ENCODE measurements at regions not wholly inside any gene's neighbourhood (a gene's known extent, or its start where the extent isn't known, plus 50 kb on each side); places are given as distances from the start of the nearest gene placed in this dataset.

GRCh38 chr19:30096596-30097370, 154.7 kb downstream of the URI1 start:
- H3K27ac Mint-ChIP-seq, result no peak overlapping the region

GRCh38 chr19:30097746-30098280, 155.8 kb downstream of the URI1 start:
- no peaks in the 10 kb centered on the region for H3K4me1 Mint-ChIP-seq (ENCODE audit: low read depth)
- no peak for ATAC-seq
- no peak for DNase-seq
- POLR2A ChIA-PET, result no interaction called here
- H3K27me3 Mint-ChIP-seq (ENCODE audit: low read depth), result no peaks in the 10 kb centered on the region
- no peaks in the 10 kb centered on the region for H3K9me3 Mint-ChIP-seq (ENCODE audit: insufficient read depth)
- CTCF ChIA-PET, result no interaction called here
- H3K4me3 Mint-ChIP-seq, result no peak overlapping the region
- H3K27ac Mint-ChIP-seq, result no peak overlapping the region
- H3K36me3 Mint-ChIP-seq (ENCODE audit: low read depth), result no peaks in the 10 kb centered on the region

More at GRCh38 chr19:30096596-30097370, 154.7 kb downstream of the URI1 start:
- ChIA-PET CTCF (no interaction called here), POLR2A (no interaction called here)
- ATAC-seq, result no peak
- no peaks in the 10 kb centered on the region for H3K36me3 Mint-ChIP-seq (ENCODE audit: low read depth)
- no peaks in the 10 kb centered on the region for H3K9me3 Mint-ChIP-seq (ENCODE audit: insufficient read depth)
- no peaks in the 10 kb centered on the region for H3K27me3 Mint-ChIP-seq (ENCODE audit: low read depth)
- no peaks in the 10 kb centered on the region for H3K4me1 Mint-ChIP-seq (ENCODE audit: low read depth)
- DNase-seq, result no peak
- no peak overlapping the region for H3K4me3 Mint-ChIP-seq

GRCh38 chr19:30102239-30102638, 160.2 kb downstream of the URI1 start:
- no peaks in the 10 kb centered on the region for H3K4me1 Mint-ChIP-seq (ENCODE audit: low read depth)
- no peaks in the 10 kb centered on the region for H3K36me3 Mint-ChIP-seq (ENCODE audit: low read depth)
- H3K4me3 Mint-ChIP-seq, result no peak overlapping the region
- DNase-seq (no peak), ATAC-seq (no peak)
- ChIA-PET POLR2A (no interaction called here), CTCF (interaction anchor here (1.3 kb wide), 1 partner anchor 11 kb away, joined by 3 read pairs; no protein-coding TSS in a partner anchor)
- no peak overlapping the region for H3K27ac Mint-ChIP-seq
- no peaks in the 10 kb centered on the region for H3K9me3 Mint-ChIP-seq (ENCODE audit: insufficient read depth)
- H3K27me3 Mint-ChIP-seq (ENCODE audit: low read depth), result no peaks in the 10 kb centered on the region

- Mint-ChIP-seq H3K9me3 (ENCODE audit: insufficient read depth) (no peaks in the 10 kb centered on the region), H3K27ac (no peak overlapping the region), H3K4me1 (ENCODE audit: low read depth) (no peaks in the 10 kb centered on the region), H3K36me3 (ENCODE audit: low read depth) (no peaks in the 10 kb centered on the region), H3K27me3 (ENCODE audit: low read depth) (no peaks in the 10 kb centered on the region), H3K4me3 (no peak overlapping the region)
- ChIA-PET CTCF (interaction anchor here (1.3 kb wide), 1 partner anchor 11 kb away, joined by 3 read pairs; no protein-coding TSS in a partner anchor), POLR2A (no interaction called here)
- ATAC-seq (no peak), DNase-seq (no peak)
Measured at GRCh38 chr19:30102666-30103065, 160.6 kb downstream of the URI1 start.

- no peaks in the 10 kb centered on the region for H3K4me1 Mint-ChIP-seq (ENCODE audit: low read depth)
- ATAC-seq (no peak), DNase-seq (no peak)
- CTCF ChIA-PET, result no interaction called here
- no peak overlapping the region for H3K27ac Mint-ChIP-seq
- no peaks in the 10 kb centered on the region for H3K36me3 Mint-ChIP-seq (ENCODE audit: low read depth)
- POLR2A ChIA-PET, result no interaction called here
- no peaks in the 10 kb centered on the region for H3K27me3 Mint-ChIP-seq (ENCODE audit: low read depth)
- no peak overlapping the region for H3K4me3 Mint-ChIP-seq
- no peaks in the 10 kb centered on the region for H3K9me3 Mint-ChIP-seq (ENCODE audit: insufficient read depth)
Measured at GRCh38 chr19:30103981-30104380, 161.9 kb downstream of the URI1 start.

- no peaks in the 10 kb centered on the region for H3K4me1 Mint-ChIP-seq (ENCODE audit: low read depth)
- ChIA-PET CTCF (interaction anchor here (1.0 kb wide), 1 partner anchor 15 kb away, joined by 3 read pairs; no protein-coding TSS in a partner anchor), POLR2A (no interaction called here)
- no peak overlapping the region for H3K27ac Mint-ChIP-seq
- H3K36me3 Mint-ChIP-seq (ENCODE audit: low read depth), result no peaks in the 10 kb centered on the region
- no peak for DNase-seq
- no peak overlapping the region for H3K4me3 Mint-ChIP-seq
- no peaks in the 10 kb centered on the region for H3K9me3 Mint-ChIP-seq (ENCODE audit: insufficient read depth)
- peaks cover under 1% of the 10 kb centered on the region for H3K27me3 Mint-ChIP-seq (ENCODE audit: low read depth)
- ATAC-seq, result no peak
Measured at GRCh38 chr19:30105316-30105715, 163.3 kb downstream of the URI1 start.

GRCh38 chr19:30105727-30106126, 163.7 kb downstream of the URI1 start:
- DNase-seq, result no peak
- Mint-ChIP-seq H3K9me3 (ENCODE audit: insufficient read depth) (no peaks in the 10 kb centered on the region), H3K27ac (no peak overlapping the region), H3K4me3 (no peak overlapping the region), H3K4me1 (ENCODE audit: low read depth) (no peaks in the 10 kb centered on the region), H3K27me3 (ENCODE audit: low read depth) (peaks cover 4% of the 10 kb centered on the region), H3K36me3 (ENCODE audit: low read depth) (no peaks in the 10 kb centered on the region)
- no peak for ATAC-seq
- POLR2A ChIA-PET, result no interaction called here
- CTCF ChIA-PET, result interaction anchor here (1.0 kb wide), 1 partner anchor 15 kb away, joined by 3 read pairs; no protein-coding TSS in a partner anchor

- H3K27me3 Mint-ChIP-seq (ENCODE audit: low read depth), result peaks cover 4% of the 10 kb centered on the region
Measured at GRCh38 chr19:30106417-30107095, 164.5 kb downstream of the URI1 start.

GRCh38 chr19:30107251-30107650, 165.2 kb downstream of the URI1 start:
- POLR2A ChIA-PET, result no interaction called here
- H3K4me3 Mint-ChIP-seq, result no peak overlapping the region
- CTCF ChIA-PET, result no interaction called here
- H3K9me3 Mint-ChIP-seq (ENCODE audit: insufficient read depth), result no peaks in the 10 kb centered on the region
- no peak overlapping the region for H3K27ac Mint-ChIP-seq
- peaks cover 4% of the 10 kb centered on the region for H3K27me3 Mint-ChIP-seq (ENCODE audit: low read depth)
- ATAC-seq (no peak), DNase-seq (no peak)
- H3K36me3 Mint-ChIP-seq (ENCODE audit: low read depth), result no peaks in the 10 kb centered on the region
- H3K4me1 Mint-ChIP-seq (ENCODE audit: low read depth), result no peaks in the 10 kb centered on the region

More at GRCh38 chr19:30106417-30107095, 164.5 kb downstream of the URI1 start:
- DNase-seq (no peak), ATAC-seq (no peak)
- CTCF ChIA-PET, result no interaction called here
- Mint-ChIP-seq H3K27ac (no peak overlapping the region), H3K4me1 (ENCODE audit: low read depth) (no peaks in the 10 kb centered on the region), H3K4me3 (no peak overlapping the region), H3K36me3 (ENCODE audit: low read depth) (no peaks in the 10 kb centered on the region), H3K9me3 (ENCODE audit: insufficient read depth) (no peaks in the 10 kb centered on the region)
- POLR2A ChIA-PET, result no interaction called here

- no peak overlapping the region for H3K4me3 Mint-ChIP-seq
- no peaks in the 10 kb centered on the region for H3K4me1 Mint-ChIP-seq (ENCODE audit: low read depth)
- POLR2A ChIA-PET, result no interaction called here
- ATAC-seq, result no peak
- H3K36me3 Mint-ChIP-seq (ENCODE audit: low read depth), result no peaks in the 10 kb centered on the region
- peaks cover 4% of the 10 kb centered on the region for H3K27me3 Mint-ChIP-seq (ENCODE audit: low read depth)
- CTCF ChIA-PET, result no interaction called here
- no peaks in the 10 kb centered on the region for H3K9me3 Mint-ChIP-seq (ENCODE audit: insufficient read depth)
- H3K27ac Mint-ChIP-seq, result no peak overlapping the region
- no peak for DNase-seq
Measured at GRCh38 chr19:30109565-30109964, 167.5 kb downstream of the URI1 start.

GRCh38 chr19:30111021-30111855, 169.2 kb downstream of the URI1 start:
- Mint-ChIP-seq H3K27me3 (ENCODE audit: low read depth) (peaks cover 4% of the 10 kb centered on the region), H3K4me3 (no peak overlapping the region), H3K4me1 (ENCODE audit: low read depth) (no peaks in the 10 kb centered on the region), H3K27ac (no peak overlapping the region), H3K9me3 (ENCODE audit: insufficient read depth) (no peaks in the 10 kb centered on the region), H3K36me3 (ENCODE audit: low read depth) (no peaks in the 10 kb centered on the region)
- DNase-seq (no peak), ATAC-seq (no peak)
- ChIA-PET POLR2A (no interaction called here), CTCF (no interaction called here)

- CTCF ChIA-PET, result no interaction called here
- H3K27ac Mint-ChIP-seq, result no peak overlapping the region
Measured at GRCh38 chr19:30112171-30112570, 170.1 kb downstream of the URI1 start.

More at GRCh38 chr19:30112171-30112570, 170.1 kb downstream of the URI1 start:
- DNase-seq (no peak), ATAC-seq (no peak)
- POLR2A ChIA-PET, result no interaction called here
- no peaks in the 10 kb centered on the region for H3K9me3 Mint-ChIP-seq (ENCODE audit: insufficient read depth)
- no peaks in the 10 kb centered on the region for H3K4me1 Mint-ChIP-seq (ENCODE audit: low read depth)
- no peak overlapping the region for H3K4me3 Mint-ChIP-seq
- no peaks in the 10 kb centered on the region for H3K36me3 Mint-ChIP-seq (ENCODE audit: low read depth)
- H3K27me3 Mint-ChIP-seq (ENCODE audit: low read depth), result peaks cover 4% of the 10 kb centered on the region
